Stimulated activated CD4-positive, alpha-beta T cell treated with anti-CD3 and anti-CD28 coated beads, Interleukin-15, amount 100 ng/mL, for 48 hours (primary cell): ENCODE measurements at regions not wholly inside any gene's neighbourhood (a gene's known extent, or its start where the extent isn't known, plus 50 kb on each side); places are given as distances from the start of the nearest gene placed in this dataset.

Experiments used
- DNase-seq, 2 donors: peaks; one replicate each; pipeline ENCODE4 v3.0.0-alpha.2; 2020; ENCODE audit warnings: low read depth in 2 of 2

- DNase-seq, result no peak
Measured at GRCh38 chr2:8078705-8079104, 603.2 kb upstream of the ID2 start.

- DNase-seq, result no peak
Measured at GRCh38 chr2:8080063-8080462, 601.8 kb upstream of the ID2 start.

GRCh38 chr2:8081130-8081529 lies 600.7 kb upstream of the ID2 start:
- no peak for DNase-seq

- DNase-seq, result no peak
Measured at GRCh38 chr2:8082840-8083239, 599.0 kb upstream of the ID2 start.

- no peak for DNase-seq
Measured at GRCh38 chr2:8086357-8086756, 595.5 kb upstream of the ID2 start.

GRCh38 chr2:8086796-8087479 lies 594.9 kb upstream of the ID2 start:
- DNase-seq, result no peak

- no peak for DNase-seq
Measured at GRCh38 chr2:8087480-8087840, 594.4 kb upstream of the ID2 start.

- no peak for DNase-seq
Measured at GRCh38 chr2:8088810-8089209, 593.0 kb upstream of the ID2 start.

GRCh38 chr2:8089596-8089995 lies 592.3 kb upstream of the ID2 start:
- DNase-seq, result no peak

GRCh38 chr2:8090748-8091700 lies 590.8 kb upstream of the ID2 start:
- peak; percentile 79 to 85 for DNase-seq

- no peak for DNase-seq
Measured at GRCh38 chr2:8094526-8094925, 587.3 kb upstream of the ID2 start.

GRCh38 chr2:8095978-8096377 lies 585.9 kb upstream of the ID2 start:
- DNase-seq, result no peak

GRCh38 chr2:8096484-8096883 lies 585.4 kb upstream of the ID2 start:
- no peak for DNase-seq

GRCh38 chr2:8098476-8099266 lies 583.2 kb upstream of the ID2 start:
- no peak for DNase-seq

GRCh38 chr2:8099267-8099582 lies 582.6 kb upstream of the ID2 start:
- no peak for DNase-seq

GRCh38 chr2:8101614-8102277 lies 580.1 kb upstream of the ID2 start:
- DNase-seq, result no peak

GRCh38 chr2:8102470-8102869 lies 579.4 kb upstream of the ID2 start:
- no peak for DNase-seq

GRCh38 chr2:8103085-8103708 lies 578.7 kb upstream of the ID2 start:
- DNase-seq, result no peak

GRCh38 chr2:8107150-8107549 lies 574.7 kb upstream of the ID2 start:
- DNase-seq, result no peak

- DNase-seq, result no peak
Measured at GRCh38 chr2:8107621-8108378, 574.1 kb upstream of the ID2 start.

GRCh38 chr2:8110716-8111115 lies 571.1 kb upstream of the ID2 start:
- DNase-seq, result no peak
